Activated CD8-positive, alpha-beta T cell treated with anti-CD3 and anti-CD28 coated beads for 36 hours (primary cell): ENCODE measurements at regions not wholly inside any gene's neighbourhood (a gene's known extent, or its start where the extent isn't known, plus 50 kb on each side); places are given as distances from the start of the nearest gene placed in this dataset.
"Not testable (repeated sequence)": the region's sequence is repeated elsewhere in the genome, so short reads cannot be mapped to it uniquely, and the experiment has no call there.

Experiments used
- ATAC-seq: fragments of 200-7000 bp; cut with Tn5 transposase; one replicate; pipeline ENCODE4 v1.10.0; 2021; ENCODE audit warnings: mild to moderate bottlenecking, moderate library complexity
- CTCF ChIA-PET: fragments of 350-600 bp; sonication (Branson Sonifier 250); formaldehyde crosslinking; loops from one replicate; lab custom pipeline; 2021; ENCODE audit warnings: antibody characterized with exemption; lab: Charles Lee
- POLR2A ChIA-PET: fragments of 350-600 bp; sonication (Branson Sonifier 250); formaldehyde crosslinking; loops from one replicate; lab custom pipeline; 2021; ENCODE audit warnings: antibody characterized with exemption; lab: Charles Lee
- DNase-seq: peaks from one replicate; pipeline ENCODE4 v3.0.0-alpha.2; 2020
- H3K27ac Mint-ChIP-seq: one replicate; pipeline ENCODE4 v1.8.0; 2021; ENCODE audit warnings: mild to moderate bottlenecking, mixed read lengths
- H3K27me3 Mint-ChIP-seq: one replicate; pipeline ENCODE4 v1.8.0; 2021; ENCODE audit warnings: mixed read lengths
- H3K36me3 Mint-ChIP-seq: one replicate; pipeline ENCODE4 v1.8.0; 2021; ENCODE audit warnings: low read depth, mixed read lengths
- H3K4me1 Mint-ChIP-seq: one replicate; pipeline ENCODE4 v1.8.0; 2021; ENCODE audit warnings: low read depth, mixed read lengths
- H3K4me3 Mint-ChIP-seq: one replicate; pipeline ENCODE4 v1.8.0; 2021; ENCODE audit warnings: mild to moderate bottlenecking, moderate library complexity, mixed read lengths
- H3K9me3 Mint-ChIP-seq: one replicate; pipeline ENCODE4 v1.8.0; 2021; ENCODE audit warnings: mixed read lengths
- CTCF ChIP-seq: fragments of 200-600 bp; IDR thresholded peaks from one replicate; pipeline ENCODE4 v1.8.0; 2022; ENCODE audit warnings: antibody characterized with exemption, mild to moderate bottlenecking
- intact Hi-C: fragments of 100-400 bp; cut with micrococcal nuclease; formaldehyde crosslinking; loops from one replicate; pipeline ENCODE4 v1.10.0; 2022

GRCh38 chr17:13104576-13104975 lies 86.7 kb upstream of the ELAC2 start:
- Mint-ChIP-seq H3K36me3 (no peaks in the 10 kb centered on the region), H3K4me1 (no peaks in the 10 kb centered on the region), H3K9me3 (no peaks in the 10 kb centered on the region), H3K4me3 (no peak overlapping the region), H3K27me3 (peaks cover 3% of the 10 kb centered on the region), H3K27ac (no peak overlapping the region)
- DNase-seq (no peak), ATAC-seq (no peak)
- intact Hi-C loops, result no loop called here
- TF ChIP-seq CTCF, result no peak
- ChIA-PET CTCF (no interaction called here), POLR2A (no interaction called here)

GRCh38 chr17:13102477-13102876 lies 84.7 kb upstream of the ELAC2 start:
- no peaks in the 10 kb centered on the region for H3K9me3 Mint-ChIP-seq
- no peaks in the 10 kb centered on the region for H3K4me1 Mint-ChIP-seq
- intact Hi-C loops, result no loop called here
- no peak for ATAC-seq
- ChIA-PET CTCF (no interaction called here), POLR2A (no interaction called here)
- DNase-seq, result no peak
- H3K27me3 Mint-ChIP-seq, result peaks cover 3% of the 10 kb centered on the region
- H3K4me3 Mint-ChIP-seq, result no peak overlapping the region
- H3K27ac Mint-ChIP-seq, result no peak overlapping the region
- H3K36me3 Mint-ChIP-seq, result no peaks in the 10 kb centered on the region
- no peak for TF ChIP-seq CTCF

GRCh38 chr17:13099926-13100325 lies 82.1 kb upstream of the ELAC2 start:
- ATAC-seq (no peak), DNase-seq (no peak)
- H3K27me3 Mint-ChIP-seq, result peaks cover 2% of the 10 kb centered on the region
- H3K4me1 Mint-ChIP-seq, result no peaks in the 10 kb centered on the region
- intact Hi-C loops, result no loop called here
- no peak overlapping the region for H3K27ac Mint-ChIP-seq
- ChIA-PET CTCF (interaction anchor here (0.9 kb wide), 1 partner anchor 70 kb away, joined by 3 read pairs; no protein-coding TSS in a partner anchor), POLR2A (interaction anchor here (0.6 kb wide), 1 partner anchor 219 kb away, joined by 3 read pairs; no protein-coding TSS in a partner anchor)
- no peaks in the 10 kb centered on the region for H3K9me3 Mint-ChIP-seq
- TF ChIP-seq CTCF, result no peak
- H3K4me3 Mint-ChIP-seq, result no peak overlapping the region
- H3K36me3 Mint-ChIP-seq, result no peaks in the 10 kb centered on the region

DNA sequence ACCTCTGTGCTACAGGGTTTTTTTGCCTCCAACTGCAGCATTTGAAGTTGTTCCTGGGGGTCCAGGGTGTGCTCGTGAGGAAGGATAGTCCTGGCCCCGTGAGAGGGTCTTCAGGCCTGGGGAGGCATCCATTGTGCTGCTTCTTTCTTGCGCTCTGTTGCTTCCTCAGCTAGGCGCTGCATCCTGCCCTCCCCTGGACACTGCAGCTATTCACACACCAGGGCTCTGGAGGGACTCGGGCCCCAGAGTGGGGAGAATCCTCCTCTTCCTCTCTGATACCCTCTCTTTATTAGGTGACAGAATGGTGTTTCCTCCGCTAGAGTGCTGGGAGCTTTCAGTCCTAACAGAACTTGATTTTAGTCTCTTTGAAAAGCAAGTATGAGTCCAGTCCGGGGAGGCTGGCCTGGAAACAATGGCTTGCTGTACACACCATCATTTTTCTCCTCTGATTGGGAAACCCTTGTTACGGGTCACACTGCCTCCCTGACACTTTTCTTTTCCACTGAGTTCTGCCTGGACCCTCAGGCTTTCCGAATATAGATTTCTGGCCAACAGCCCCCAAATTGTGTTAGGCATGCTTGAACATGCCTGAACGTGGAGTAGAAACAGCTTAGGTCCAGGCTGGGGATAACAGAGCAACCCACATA lies 81.4 kb upstream of the ELAC2 start:
- DNase-seq, result no peak
- Mint-ChIP-seq H3K9me3 (no peaks in the 10 kb centered on the region), H3K27me3 (peaks cover 2% of the 10 kb centered on the region), H3K36me3 (no peaks in the 10 kb centered on the region), H3K4me3 (no peak overlapping the region), H3K4me1 (no peaks in the 10 kb centered on the region), H3K27ac (no peak overlapping the region)
- intact Hi-C loops, result no loop called here
- CTCF ChIA-PET, result interaction anchor here (0.9 kb wide), 1 partner anchor 69 kb away, joined by 3 read pairs; no protein-coding TSS in a partner anchor
- POLR2A ChIA-PET, result no interaction called here
- no peak for TF ChIP-seq CTCF
- ATAC-seq, result no peak

- intact Hi-C loops, result no loop called here
- H3K9me3 Mint-ChIP-seq, result no peaks in the 10 kb centered on the region
These were observed 78.5 kb upstream of the ELAC2 start for GRCh38 chr17:13096291-13096690.

GRCh38 chr17:13092010-13092409 lies 74.2 kb upstream of the ELAC2 start:
- H3K9me3 Mint-ChIP-seq, H3K27ac Mint-ChIP-seq, H3K27me3 Mint-ChIP-seq, H3K36me3 Mint-ChIP-seq, CTCF ChIA-PET, DNase-seq, ATAC-seq, intact Hi-C loops, H3K4me1 Mint-ChIP-seq, H3K4me3 Mint-ChIP-seq, POLR2A ChIA-PET: not testable (repeated sequence)

More at GRCh38 chr17:13096291-13096690, 78.5 kb upstream of the ELAC2 start:
- CTCF ChIA-PET, result interaction anchor here (1.0 kb wide), 1 partner anchor 72 kb away, joined by 4 read pairs; no protein-coding TSS in a partner anchor
- Mint-ChIP-seq H3K27me3 (peaks cover 2% of the 10 kb centered on the region), H3K27ac (no peak overlapping the region), H3K4me1 (no peaks in the 10 kb centered on the region), H3K36me3 (no peaks in the 10 kb centered on the region), H3K4me3 (no peak overlapping the region)
- no peak for TF ChIP-seq CTCF
- no peak for DNase-seq
- no peak for ATAC-seq
- POLR2A ChIA-PET, result no interaction called here
